ENCODE measurements at regions not wholly inside any gene's neighbourhood (a gene's known extent, or its start where the extent isn't known, plus 50 kb on each side); places are given as distances from the start of the nearest gene placed in this dataset.

DNA sequence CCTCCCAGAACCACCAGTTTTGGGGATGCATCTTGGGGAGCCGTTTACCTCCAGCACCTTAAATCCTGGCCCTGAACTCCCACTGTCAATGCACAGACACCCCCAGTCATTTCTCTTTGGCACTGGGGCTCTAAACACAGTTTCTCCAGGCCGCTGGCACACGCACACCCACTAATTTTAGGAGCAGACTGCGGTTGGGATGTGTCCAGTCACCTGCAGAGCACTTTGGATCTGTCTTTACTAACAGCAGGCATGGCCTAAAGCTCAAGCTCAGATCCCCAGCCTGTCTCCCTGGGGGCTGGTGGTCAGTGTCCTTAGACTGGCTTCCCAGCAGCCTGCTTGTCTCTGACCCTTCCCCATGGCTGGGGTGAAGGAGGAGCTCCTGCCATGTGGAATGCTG is 49.9 kb downstream of the SYNE3 start:
- DNase-seq (ENCODE audit: low spot score) (no peak), FAIRE-seq (no peak), ATAC-seq (no peak)
- no peak overlapping the region for H3K4me2 ChIP-seq (ENCODE audit: low read depth, low read length)
- H3K9ac ChIP-seq (ENCODE audit: insufficient read depth, low read depth, low read length): no peak overlapping the region
- H2AFZ ChIP-seq (ENCODE audit: low read length): no peak overlapping the region
- H3K27me3 ChIP-seq (ENCODE audit: control insufficient read depth in 1 of 2, insufficient read depth in 2 of 2, low read length in 2 of 2): no peaks in the 10 kb centered on the region
- H3K36me3 ChIP-seq (replicated peaks in 1 of 2; ENCODE audit: control insufficient read depth in 1 of 2, insufficient read depth in 2 of 2, low read length in 2 of 2): peaks cover 4 to 27% of the 10 kb centered on the region in 2 experiments; a peak in 3 of 5 replicates
- peaks cover 22% of the 10 kb centered on the region for H3K4me1 ChIP-seq (ENCODE audit: insufficient read depth, low read length)
- in situ Hi-C loops (cut with HindIII; ENCODE audit: extremely low pct_ligation_motif_present, low pct_unique_long_range_greater_than_20kb) (no loop called here), intact Hi-C loops (cut with micrococcal nuclease; ENCODE audit: unreplicated experiment) (no loop called here)
- H3K4me3 ChIP-seq (replicated peaks in 1 of 3; ENCODE audit: insufficient read depth in 1 of 3, low read depth in 2 of 3, low read length in 3 of 3): no peak overlapping the region
- H3K79me2 ChIP-seq (ENCODE audit: insufficient read depth, low read length): no peaks in the 10 kb centered on the region
- no peaks in the 10 kb centered on the region for H4K20me1 ChIP-seq (ENCODE audit: insufficient read depth, low read length)
- ChIA-PET POLR2A (interaction anchor here (4.4 kb wide), 1 partner anchor 14 kb away, joined by 23 read pairs; no protein-coding TSS in a partner anchor), CTCF (ENCODE audit: low intra/inter-chr PET ratio, low total read pairs) (no interaction called here)
- no TSS peak for BruUV-seq (replicated peaks)
- 89% methylated on average over 3 of the region's 4 CpGs for WGBS (ENCODE audit: low lambda C conversion rate)
- TF ChIP-seq FOXA1 (IDR thresholded peaks at IDR 0.05): no peak
- no peak for TF ChIP-seq FOXA1 (CRISPR knock-in tag; IDR thresholded peaks at IDR 0.05)
- no peak for TF ChIP-seq HOXA9 (CRISPR knock-in tag; IDR thresholded peaks at IDR 0.05; ENCODE audit: borderline replicate concordance)
- TF ChIP-seq KAT2B (IDR thresholded peaks at IDR 0.05; ENCODE audit: borderline replicate concordance, low read depth, low read length): no peak
- no peak for TF ChIP-seq ZNF589 (CRISPR knock-in tag; conservative IDR thresholded peaks at IDR 0.05)
- no peak for TF ChIP-seq HNRNPL (IDR thresholded peaks at IDR 0.05; ENCODE audit: low read depth, low read length)
- TF ChIP-seq ZFP41 (CRISPR knock-in tag; IDR thresholded peaks at IDR 0.05; ENCODE audit: borderline replicate concordance): no peak
- no peak for TF ChIP-seq ZBTB3 (CRISPR knock-in tag; IDR thresholded peaks at IDR 0.05; ENCODE audit: borderline replicate concordance, low read depth)
- no peak for TF ChIP-seq EP300 (IDR thresholded peaks at IDR 0.05; ENCODE audit: low read depth in 2 of 2, low read length in 2 of 2)
- no peak for TF ChIP-seq EP300 (CRISPR knock-in tag; IDR thresholded peaks at IDR 0.05; ENCODE audit: borderline replicate concordance)
- no peak for TF ChIP-seq ZNF329 (CRISPR knock-in tag; IDR thresholded peaks at IDR 0.05; ENCODE audit: low read depth)
- TF ChIP-seq, protein P1, sequence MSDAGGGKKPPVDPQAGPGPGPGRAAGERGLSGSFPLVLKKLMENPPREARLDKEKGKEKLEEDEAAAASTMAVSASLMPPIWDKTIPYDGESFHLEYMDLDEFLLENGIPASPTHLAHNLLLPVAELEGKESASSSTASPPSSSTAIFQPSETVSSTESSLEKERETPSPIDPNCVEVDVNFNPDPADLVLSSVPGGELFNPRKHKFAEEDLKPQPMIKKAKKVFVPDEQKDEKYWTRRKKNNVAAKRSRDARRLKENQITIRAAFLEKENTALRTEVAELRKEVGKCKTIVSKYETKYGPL (CRISPR knock-in tag; IDR thresholded peaks at IDR 0.05): no peak
- TF ChIP-seq FOXK1 (CRISPR knock-in tag; IDR thresholded peaks at IDR 0.05; ENCODE audit: borderline replicate concordance, low read depth): no peak
- no peak overlapping the region for H3K27ac ChIP-seq (ENCODE audit: extremely low read length, insufficient read depth, low read length)
- no peaks in the 10 kb centered on the region for H3K9me3 ChIP-seq (ENCODE audit: low read length)

All from HepG2 (cell line).